Neural progenitor cell (in vitro differentiated cells): ENCODE measurements at regions not wholly inside any gene's neighbourhood (a gene's known extent, or its start where the extent isn't known, plus 50 kb on each side); places are given as distances from the start of the nearest gene placed in this dataset.

Experiments
- EZH2 ChIP-seq: fragments of 200-600 bp; sonication (generic); IDR thresholded peaks from 2 replicates; pipeline ENCODE4 v1.6.1; 2017; ENCODE audit warnings: antibody characterized with exemption, mild to moderate bottlenecking, moderate library complexity
- EZH2phosphoT487 ChIP-seq: fragments of 200-600 bp; sonication (generic); IDR thresholded peaks from 2 replicates; pipeline ENCODE4 v1.6.1; 2017; ENCODE audit warnings: antibody characterized with exemption
- TF ChIP-seq, protein P1 (sequence below): fragments of 200-600 bp; sonication (generic); IDR thresholded peaks from 2 replicates; pipeline ENCODE4 v1.5.1; 2017; ENCODE audit warnings: antibody characterized with exemption, mild to moderate bottlenecking

DNA sequence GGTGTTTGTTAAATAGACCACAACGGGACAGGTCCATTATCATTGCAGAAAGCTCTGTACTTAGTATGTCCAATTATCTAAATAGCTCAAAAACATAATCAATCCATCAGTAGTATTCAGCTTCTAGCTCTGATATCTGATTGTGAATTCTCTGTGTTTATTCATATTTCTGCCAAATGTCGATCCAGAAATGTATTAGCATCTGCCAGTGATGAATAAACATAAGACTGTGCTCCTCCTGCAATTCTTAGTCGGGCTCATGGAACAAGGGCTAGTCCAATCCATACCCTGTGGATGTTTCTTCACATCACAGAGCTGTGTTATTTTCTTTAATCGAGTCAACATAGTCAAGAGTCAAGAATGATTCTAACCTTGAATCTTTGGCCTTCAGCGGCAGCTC lies 1612.1 kb upstream of the WWC1 start:
- TF ChIP-seq, protein P1, sequence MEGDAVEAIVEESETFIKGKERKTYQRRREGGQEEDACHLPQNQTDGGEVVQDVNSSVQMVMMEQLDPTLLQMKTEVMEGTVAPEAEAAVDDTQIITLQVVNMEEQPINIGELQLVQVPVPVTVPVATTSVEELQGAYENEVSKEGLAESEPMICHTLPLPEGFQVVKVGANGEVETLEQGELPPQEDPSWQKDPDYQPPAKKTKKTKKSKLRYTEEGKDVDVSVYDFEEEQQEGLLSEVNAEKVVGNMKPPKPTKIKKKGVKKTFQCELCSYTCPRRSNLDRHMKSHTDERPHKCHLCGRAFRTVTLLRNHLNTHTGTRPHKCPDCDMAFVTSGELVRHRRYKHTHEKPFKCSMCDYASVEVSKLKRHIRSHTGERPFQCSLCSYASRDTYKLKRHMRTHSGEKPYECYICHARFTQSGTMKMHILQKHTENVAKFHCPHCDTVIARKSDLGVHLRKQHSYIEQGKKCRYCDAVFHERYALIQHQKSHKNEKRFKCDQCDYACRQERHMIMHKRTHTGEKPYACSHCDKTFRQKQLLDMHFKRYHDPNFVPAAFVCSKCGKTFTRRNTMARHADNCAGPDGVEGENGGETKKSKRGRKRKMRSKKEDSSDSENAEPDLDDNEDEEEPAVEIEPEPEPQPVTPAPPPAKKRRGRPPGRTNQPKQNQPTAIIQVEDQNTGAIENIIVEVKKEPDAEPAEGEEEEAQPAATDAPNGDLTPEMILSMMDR = no peak
- TF ChIP-seq EZH2 (no peak), EZH2phosphoT487 (no peak)
